HG02678 (cell line): ENCODE measurements at regions not wholly inside any gene's neighbourhood (a gene's known extent, or its start where the extent isn't known, plus 50 kb on each side); places are given as distances from the start of the nearest gene placed in this dataset.
"Not testable (repeated sequence)": the region's sequence is repeated elsewhere in the genome, so short reads cannot be mapped to it uniquely, and the experiment has no call there.

ENCODE experiments used
- ATAC-seq: cut with Tn5 transposase; IDR thresholded peaks from one replicate; pipeline ENCODE4 v1.9.1; 2021; ENCODE audit warnings: mild to moderate bottlenecking, moderate library complexity; ENCODE audit not compliant: unreplicated experiment

GRCh38 chr17:45585794-45586650 lies 95.5 kb upstream of the PLEKHM1 start:
- ATAC-seq: not testable (repeated sequence)

DNA sequence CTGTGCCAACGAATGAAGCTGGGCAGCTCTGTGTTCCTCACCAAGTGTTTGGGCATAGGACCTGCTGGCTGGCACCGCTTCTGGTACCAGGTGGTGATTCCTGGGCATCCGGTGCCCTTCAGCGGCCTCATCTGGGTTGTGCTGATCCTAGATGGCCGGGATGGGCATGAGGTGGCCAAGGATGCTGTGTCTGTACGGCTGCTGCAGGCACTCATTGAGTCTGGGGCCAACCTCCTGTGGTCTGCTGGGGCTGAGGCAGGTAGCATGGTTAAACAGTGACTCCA lies 96.1 kb upstream of the PLEKHM1 start:
- ATAC-seq: not testable (repeated sequence)

DNA sequence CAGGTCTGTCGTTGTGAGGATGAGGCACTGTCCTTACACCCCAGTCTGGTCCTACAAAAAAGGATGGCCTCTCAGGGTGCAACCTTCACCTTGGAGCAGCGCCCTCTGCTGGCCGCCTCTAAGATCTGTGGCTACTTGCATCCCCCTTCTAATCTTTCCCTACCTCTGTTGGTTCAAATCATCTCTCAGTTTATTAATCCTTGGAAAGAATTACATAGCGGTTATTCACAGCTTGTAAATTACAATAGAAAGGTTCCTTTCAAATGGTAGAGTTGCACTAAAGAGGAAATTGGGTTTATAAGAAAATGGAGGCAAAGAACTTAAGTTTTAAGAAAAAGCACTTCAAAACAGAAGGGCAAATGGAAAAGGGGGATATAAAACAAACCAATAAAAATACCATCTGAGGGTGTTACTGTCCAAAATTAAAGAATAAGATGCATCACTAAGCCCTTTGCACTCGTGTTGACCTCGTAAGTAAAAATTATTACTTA lies 102.0 kb upstream of the PLEKHM1 start:
- not testable (repeated sequence) for ATAC-seq

DNA sequence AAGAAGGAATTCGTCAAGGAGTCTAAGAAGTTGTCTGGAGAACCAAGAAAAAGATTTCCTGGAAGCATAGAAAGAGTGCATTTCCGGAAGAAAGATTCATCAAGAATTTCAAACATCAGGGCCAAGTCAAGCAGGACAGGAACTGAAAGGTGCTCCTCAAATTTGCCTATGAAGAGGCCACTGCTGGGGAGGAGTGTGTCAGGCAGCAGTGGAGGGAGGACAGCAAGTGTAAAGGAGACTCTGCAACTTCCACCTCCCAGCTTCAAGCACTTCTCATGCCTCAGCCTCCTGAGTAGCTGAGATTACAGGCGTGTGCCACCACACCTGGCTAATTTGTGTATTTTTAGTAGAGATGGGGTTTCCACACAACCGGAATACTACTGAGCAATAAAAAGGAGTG lies 105.8 kb upstream of the PLEKHM1 start:
- not testable (repeated sequence) for ATAC-seq

GRCh38 chr17:45600052-45601012 lies 109.8 kb upstream of the PLEKHM1 start:
- ATAC-seq: not testable (repeated sequence)

DNA sequence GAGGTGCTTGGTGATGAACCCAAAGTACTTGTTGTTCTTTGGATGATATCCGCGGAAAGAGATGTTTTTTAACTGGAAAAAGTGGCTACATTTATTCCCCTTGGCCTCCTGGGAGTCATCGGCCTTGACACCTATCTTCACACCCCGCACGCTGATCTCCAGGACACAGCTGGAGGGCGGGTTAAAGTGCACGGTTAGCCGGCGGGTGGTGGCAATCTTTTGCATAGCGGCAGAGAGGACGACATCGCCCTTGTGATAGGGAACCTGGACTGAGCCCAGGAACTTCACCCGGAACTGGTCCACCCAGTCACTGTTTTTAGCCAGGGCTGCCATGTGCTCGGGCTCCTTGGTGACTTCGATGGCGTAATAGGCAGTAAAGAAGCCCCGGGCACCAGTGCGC lies 110.5 kb upstream of the PLEKHM1 start:
- ATAC-seq: not testable (repeated sequence)

- not testable (repeated sequence) for ATAC-seq
Observed at GRCh38 chr17:45601605-45602539, 111.4 kb upstream of the PLEKHM1 start.

- not testable (repeated sequence) for ATAC-seq
Observed at GRCh38 chr17:45605751-45606150, 115.2 kb upstream of the PLEKHM1 start.

- peak; percentile 100 for ATAC-seq
Observed at GRCh38 chr17:45619984-45620405, 129.5 kb upstream of the PLEKHM1 start.

GRCh38 chr17:45620468-45620867 lies 129.9 kb upstream of the PLEKHM1 start:
- peak; percentile 39 for ATAC-seq

- ATAC-seq: not testable (repeated sequence)
Observed at GRCh38 chr17:45621087-45621486, 130.6 kb upstream of the PLEKHM1 start.

DNA sequence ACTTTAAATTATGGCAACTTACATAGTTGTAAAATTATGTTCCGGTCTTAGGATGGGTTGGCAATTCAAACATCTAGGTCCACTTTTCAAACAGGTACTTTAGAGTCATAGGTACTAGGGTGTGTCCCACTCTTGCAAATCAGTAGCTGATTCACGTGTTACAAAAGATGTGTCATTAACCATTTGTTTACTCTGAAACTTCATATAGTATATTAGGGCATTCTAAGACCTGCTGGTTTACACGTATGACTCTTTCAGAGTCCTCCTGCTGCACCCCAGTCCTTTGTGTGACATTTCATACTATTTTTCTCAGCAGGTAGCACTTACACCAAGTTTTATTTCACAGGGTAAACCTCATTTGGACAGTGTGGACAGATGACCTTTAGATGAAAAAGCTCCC lies 131.8 kb upstream of the PLEKHM1 start:
- not testable (repeated sequence) for ATAC-seq

GRCh38 chr17:45628019-45628418 lies 137.5 kb upstream of the PLEKHM1 start:
- no peak for ATAC-seq

DNA sequence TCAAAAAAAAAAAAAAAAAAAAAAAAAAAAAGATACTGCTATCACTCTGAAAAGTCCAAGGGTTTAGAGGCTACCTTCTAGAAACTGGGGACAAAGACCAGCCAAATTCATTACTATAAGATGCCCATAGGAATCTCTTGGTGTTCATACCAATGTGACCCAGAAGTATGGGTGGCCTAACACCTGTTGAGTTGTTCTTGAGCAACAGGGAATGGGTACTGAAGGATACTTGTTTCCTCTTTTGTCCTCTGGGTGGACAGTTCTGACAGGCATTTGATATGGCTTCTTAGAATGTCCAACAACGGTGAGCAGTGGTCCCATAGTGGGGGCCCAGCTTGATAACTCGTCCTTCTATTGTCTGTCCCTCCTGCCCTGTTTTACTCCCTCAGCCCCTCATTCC lies 141.4 kb upstream of the PLEKHM1 start:
- ATAC-seq: no peak

DNA sequence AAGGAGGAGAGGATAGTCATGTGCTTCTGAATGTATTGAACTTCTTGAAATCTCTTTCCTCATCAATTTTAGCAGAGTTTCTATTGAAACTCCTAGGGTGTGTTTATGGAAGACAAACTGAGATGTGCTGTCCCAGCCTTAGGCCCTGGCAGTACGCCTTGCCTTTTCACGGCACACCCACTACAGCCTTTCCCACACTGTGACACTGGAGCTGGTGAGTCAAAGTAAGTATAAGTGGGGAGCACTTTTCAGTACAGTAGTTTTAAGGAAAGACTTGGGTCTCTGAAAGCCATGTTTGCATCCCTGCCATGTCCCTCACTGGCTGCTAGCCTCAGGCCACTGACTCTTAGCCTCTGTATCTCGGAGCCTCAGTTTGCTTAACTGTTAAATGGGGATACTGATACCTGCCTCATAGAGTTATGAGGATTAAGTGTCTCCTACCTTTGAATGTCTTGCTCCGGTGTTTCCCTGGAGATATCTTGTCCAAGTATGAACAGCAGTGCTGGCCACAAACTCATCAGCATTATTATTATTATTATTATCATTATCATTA lies 144.7 kb upstream of the CRHR1 start:
- no peak for ATAC-seq

DNA sequence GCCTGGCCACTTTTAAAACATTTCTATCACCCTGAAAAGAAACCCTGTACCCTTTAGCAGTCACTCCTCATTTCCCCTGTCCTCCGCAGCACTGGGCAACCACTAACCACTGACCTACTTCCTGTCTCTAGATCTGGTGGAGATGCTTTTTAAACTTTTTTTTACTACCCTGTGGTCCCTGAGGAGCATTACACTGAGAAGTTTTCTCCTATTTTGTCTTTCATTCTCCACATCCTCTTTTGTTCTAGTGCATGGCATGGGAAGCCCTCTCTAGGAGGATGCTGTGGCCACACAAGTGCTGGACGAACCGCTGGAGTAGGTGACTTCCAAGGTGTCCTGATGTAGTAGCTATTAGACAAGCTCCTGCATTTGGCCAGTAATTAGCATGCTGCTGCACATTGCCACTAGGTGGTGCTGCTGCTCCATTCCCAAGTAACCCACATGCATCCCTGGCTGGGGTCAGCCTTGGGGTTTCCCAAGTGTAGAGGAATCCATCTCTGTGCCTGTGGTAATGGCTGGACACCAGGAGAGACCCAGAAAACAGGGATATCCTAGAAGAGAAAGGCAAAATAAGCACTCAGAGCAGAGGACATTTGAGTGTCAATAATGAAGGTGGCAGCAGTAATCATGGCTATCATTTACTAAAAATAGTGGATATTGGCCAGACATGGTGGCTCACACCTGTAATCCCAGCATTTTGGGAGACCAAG lies 143.8 kb upstream of the CRHR1 start:
- no peak for ATAC-seq

DNA sequence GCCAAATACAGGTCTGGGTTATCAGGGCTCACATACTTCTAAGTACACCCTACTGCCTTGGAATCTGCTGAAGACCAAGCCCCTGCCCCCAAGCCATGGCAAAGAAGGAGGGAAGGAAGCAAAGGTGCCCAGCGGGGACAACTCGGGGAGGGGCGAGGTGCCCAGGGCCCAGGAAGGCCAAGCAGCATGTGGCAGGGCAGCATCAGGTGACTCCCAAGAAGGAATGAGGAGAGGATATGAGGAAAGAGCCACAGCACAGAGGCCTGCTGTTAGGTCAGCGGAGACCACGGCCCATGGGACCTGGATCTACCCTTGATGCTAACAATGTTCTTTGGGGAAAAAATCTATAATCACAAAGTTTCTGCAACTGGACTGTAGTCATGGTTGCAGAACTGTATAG lies 142.6 kb upstream of the CRHR1 start:
- no peak for ATAC-seq

- ATAC-seq: no peak
Observed at GRCh38 chr17:45643591-45643990, 140.5 kb upstream of the CRHR1 start.

DNA sequence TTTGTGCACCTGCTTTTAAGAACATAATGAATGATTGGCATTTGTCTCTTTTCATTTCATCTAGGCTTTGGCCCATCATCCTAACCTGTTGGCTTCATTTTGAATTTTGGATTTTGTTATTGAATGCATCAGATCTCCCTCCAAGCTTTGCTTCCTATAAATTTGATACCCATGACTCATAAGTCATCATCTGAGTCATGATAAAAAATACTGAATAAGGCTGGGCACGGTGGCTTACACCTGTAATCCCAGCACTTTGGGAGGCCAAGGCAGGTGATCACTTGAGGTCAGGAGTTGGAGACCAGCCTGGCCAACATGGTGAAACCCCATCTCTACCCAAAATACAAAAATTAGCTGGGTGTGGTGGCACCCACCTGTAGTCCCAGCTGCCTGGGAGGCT lies 139.5 kb upstream of the CRHR1 start:
- ATAC-seq: not testable (repeated sequence)

- ATAC-seq: no peak
Observed at GRCh38 chr17:45645330-45645729, 138.8 kb upstream of the CRHR1 start.
